NCI-H510A (cell line): ENCODE measurements at regions not wholly inside any gene's neighbourhood (a gene's known extent, or its start where the extent isn't known, plus 50 kb on each side); places are given as distances from the start of the nearest gene placed in this dataset.

Experiments
- DNase-seq: peaks from one replicate; lab custom pipeline; 2025; lab: John Stamatoyannopoulos, UW

- DNase-seq, result no peak
Observed at GRCh38 chr2:78290581-78291214, 734.8 kb upstream of the REG3G start.

GRCh38 chr2:78293768-78294167 lies 731.7 kb upstream of the REG3G start:
- no peak for DNase-seq

GRCh38 chr2:78301166-78301789 lies 724.2 kb upstream of the REG3G start:
- DNase-seq, result no peak

GRCh38 chr2:78304678-78305077 lies 720.8 kb upstream of the REG3G start:
- no peak for DNase-seq

GRCh38 chr2:78309460-78309859 lies 716.0 kb upstream of the REG3G start:
- no peak for DNase-seq

GRCh38 chr2:78315368-78315767 lies 710.1 kb upstream of the REG3G start:
- no peak for DNase-seq

GRCh38 chr2:78318275-78318674 lies 707.2 kb upstream of the REG3G start:
- DNase-seq, result no peak

GRCh38 chr2:78330193-78330592 lies 695.3 kb upstream of the REG3G start:
- DNase-seq, result no peak

GRCh38 chr2:78351208-78351607 lies 674.3 kb upstream of the REG3G start:
- DNase-seq, result no peak

GRCh38 chr2:78353168-78353567 lies 672.3 kb upstream of the REG3G start:
- no peak for DNase-seq

- DNase-seq, result no peak
Observed at GRCh38 chr2:78355967-78356366, 669.5 kb upstream of the REG3G start.

GRCh38 chr2:78383576-78383975 lies 641.9 kb upstream of the REG3G start:
- no peak for DNase-seq

- DNase-seq, result no peak
Observed at GRCh38 chr2:78397198-78397597, 628.3 kb upstream of the REG3G start.

GRCh38 chr2:78407960-78408794 lies 617.3 kb upstream of the REG3G start:
- DNase-seq, result no peak

GRCh38 chr2:78408795-78409118 lies 616.7 kb upstream of the REG3G start:
- DNase-seq, result no peak

GRCh38 chr2:78411303-78411702 lies 614.2 kb upstream of the REG3G start:
- DNase-seq, result no peak

- no peak for DNase-seq
Observed at GRCh38 chr2:78416625-78417300, 608.7 kb upstream of the REG3G start.

GRCh38 chr2:78417355-78417754 lies 608.1 kb upstream of the REG3G start:
- DNase-seq, result no peak

GRCh38 chr2:78418021-78418420 lies 607.5 kb upstream of the REG3G start:
- DNase-seq, result no peak

- no peak for DNase-seq
Observed at GRCh38 chr2:78420132-78420531, 605.4 kb upstream of the REG3G start.

GRCh38 chr2:78423631-78424030 lies 601.9 kb upstream of the REG3G start:
- DNase-seq, result no peak

GRCh38 chr2:78427170-78427569 lies 598.3 kb upstream of the REG3G start:
- no peak for DNase-seq

- DNase-seq, result no peak
Observed at GRCh38 chr2:78431241-78431640, 594.3 kb upstream of the REG3G start.
